ENCODE measurements at regions not wholly inside any gene's neighbourhood (a gene's known extent, or its start where the extent isn't known, plus 50 kb on each side); places are given as distances from the start of the nearest gene placed in this dataset.
"Not testable (repeated sequence)": the region's sequence is repeated elsewhere in the genome, so short reads cannot be mapped to it uniquely, and the experiment has no call there.

- H3K36me3 ChIP-seq (ENCODE audit: control insufficient read depth in 1 of 2, insufficient read depth in 2 of 2, low read length in 2 of 2); BruUV-seq (replicated peaks); H3K4me2 ChIP-seq (ENCODE audit: low read length); H3K4me1 ChIP-seq (ENCODE audit: control insufficient read depth in 1 of 2, insufficient read depth in 2 of 2, low read length in 2 of 2); POLR2A ChIA-PET; H3K27ac ChIP-seq (ENCODE audit: low read depth, low read length); CTCF ChIA-PET; H3K9ac ChIP-seq (ENCODE audit: low read length); H3K79me2 ChIP-seq (ENCODE audit: insufficient read depth, low read length); RAD21 ChIA-PET (ENCODE audit: low non-redundant PET in 1 of 2, low total read pairs in 2 of 2, uncharacterized antibody in 2 of 2, unreplicated experiment in 2 of 2); H3K27me3 ChIP-seq (ENCODE audit: insufficient read depth, low read length); H2AFZ ChIP-seq (ENCODE audit: low read depth, low read length, poor library complexity, severe bottlenecking); H4K20me1 ChIP-seq (ENCODE audit: insufficient read depth); H3K9me3 ChIP-seq (ENCODE audit: control insufficient read depth in 1 of 2, insufficient read depth in 1 of 2, low read depth in 1 of 2, low read length in 2 of 2); ATAC-seq; H3K9me2 ChIP-seq (ENCODE audit: insufficient read depth); intact Hi-C loops (cut with micrococcal nuclease); H3K4me3 ChIP-seq (replicated peaks in 1 of 2; ENCODE audit: low read depth in 1 of 2, low read length in 2 of 2); DNase-seq (ENCODE audit: low read depth, low spot score): not testable (repeated sequence)
These were observed 63.8 kb downstream of the SPANXA1 start for GRCh38 chrX:141520750-141521149.

GRCh38 chrX:141475788-141476187, 108.8 kb downstream of the SPANXA1 start:
- CTCF ChIA-PET; POLR2A ChIA-PET; H3K27ac ChIP-seq (ENCODE audit: low read depth, low read length); ATAC-seq; H2AFZ ChIP-seq (ENCODE audit: low read depth, low read length, poor library complexity, severe bottlenecking); H3K9me2 ChIP-seq (ENCODE audit: insufficient read depth); H3K9ac ChIP-seq (ENCODE audit: low read length); BruUV-seq (replicated peaks); RAD21 ChIA-PET (ENCODE audit: low non-redundant PET in 1 of 2, low total read pairs in 2 of 2, uncharacterized antibody in 2 of 2, unreplicated experiment in 2 of 2); H4K20me1 ChIP-seq (ENCODE audit: insufficient read depth); H3K4me1 ChIP-seq (ENCODE audit: control insufficient read depth in 1 of 2, insufficient read depth in 2 of 2, low read length in 2 of 2); H3K9me3 ChIP-seq (ENCODE audit: control insufficient read depth in 1 of 2, insufficient read depth in 1 of 2, low read depth in 1 of 2, low read length in 2 of 2); H3K27me3 ChIP-seq (ENCODE audit: insufficient read depth, low read length); H3K79me2 ChIP-seq (ENCODE audit: insufficient read depth, low read length); H3K4me3 ChIP-seq (replicated peaks in 1 of 2; ENCODE audit: low read depth in 1 of 2, low read length in 2 of 2); H3K36me3 ChIP-seq (ENCODE audit: control insufficient read depth in 1 of 2, insufficient read depth in 2 of 2, low read length in 2 of 2); H3K4me2 ChIP-seq (ENCODE audit: low read length); intact Hi-C loops (cut with micrococcal nuclease); DNase-seq (ENCODE audit: low read depth, low spot score): not testable (repeated sequence)

- ChIA-PET CTCF (no interaction called here), RAD21 (ENCODE audit: low non-redundant PET in 1 of 2, low total read pairs in 2 of 2, uncharacterized antibody in 2 of 2, unreplicated experiment in 2 of 2) (no interaction called here), POLR2A (no interaction called here)
- Histone ChIP-seq H3K27ac (ENCODE audit: low read depth, low read length) (no peak overlapping the region), H3K4me3 (replicated peaks in 1 of 2; ENCODE audit: low read depth in 1 of 2, low read length in 2 of 2) (no peak overlapping the region), H4K20me1 (ENCODE audit: insufficient read depth) (no peaks in the 10 kb centered on the region), H3K4me1 (ENCODE audit: control insufficient read depth in 1 of 2, insufficient read depth in 2 of 2, low read length in 2 of 2) (no peaks in the 10 kb centered on the region), H3K9me2 (ENCODE audit: insufficient read depth) (no peaks in the 10 kb centered on the region), H3K9ac (ENCODE audit: low read length) (no peak overlapping the region), H3K79me2 (ENCODE audit: insufficient read depth, low read length) (no peaks in the 10 kb centered on the region), H3K4me2 (ENCODE audit: low read length) (no peak overlapping the region), H3K27me3 (ENCODE audit: insufficient read depth, low read length) (no peaks in the 10 kb centered on the region), H3K36me3 (ENCODE audit: control insufficient read depth in 1 of 2, insufficient read depth in 2 of 2, low read length in 2 of 2) (no peaks in the 10 kb centered on the region), H3K9me3 (ENCODE audit: control insufficient read depth in 1 of 2, insufficient read depth in 1 of 2, low read depth in 1 of 2, low read length in 2 of 2) (no peaks in the 10 kb centered on the region), H2AFZ (ENCODE audit: low read depth, low read length, poor library complexity, severe bottlenecking) (no peak overlapping the region)
- BruUV-seq (replicated peaks) = no TSS peak
- intact Hi-C loops (cut with micrococcal nuclease) = no loop called here
- no peak for ATAC-seq
- DNase-seq (ENCODE audit: low read depth, low spot score) = no peak
- no peak for TF ChIP-seq CEBPB (IDR thresholded peaks at IDR 0.05; ENCODE audit: low read depth)
- no peak for TF ChIP-seq MAX (IDR thresholded peaks at IDR 0.05)
- TF ChIP-seq JUND (IDR thresholded peaks at IDR 0.05) = no peak
- TF ChIP-seq ZFX (IDR thresholded peaks at IDR 0.05) = no peak
- no peak for TF ChIP-seq ZNF274 (IDR thresholded peaks at IDR 0.05; ENCODE audit: low read depth, low read length)
- TF ChIP-seq RAD21 (IDR thresholded peaks at IDR 0.05; ENCODE audit: low read depth) = no peak
- TF ChIP-seq CTCF (IDR thresholded peaks at IDR 0.05 in 2 of 3, conservative IDR thresholded peaks at IDR 0.05 in 1 of 3; ENCODE audit: borderline replicate concordance in 1 of 3, insufficient read depth in 1 of 3, low read depth in 2 of 3, low read length in 2 of 3) = no peak
- no peak for TF ChIP-seq ZBTB33 (IDR thresholded peaks at IDR 0.05; ENCODE audit: extremely low read depth, insufficient replicate concordance, low read length)
- TF ChIP-seq SIN3A (IDR thresholded peaks at IDR 0.05; ENCODE audit: low read depth) = no peak
These were observed 115.1 kb downstream of the SPANXA1 start for GRCh38 chrX:141469469-141469868.
